GM21717 (cell line): ENCODE measurements at regions not wholly inside any gene's neighbourhood (a gene's known extent, or its start where the extent isn't known, plus 50 kb on each side); places are given as distances from the start of the nearest gene placed in this dataset.
"Not testable (repeated sequence)": the region's sequence is repeated elsewhere in the genome, so short reads cannot be mapped to it uniquely, and the experiment has no call there.

Experiments used
- ATAC-seq: cut with Tn5 transposase; IDR thresholded peaks from one replicate; pipeline ENCODE4 v1.9.1; 2021; ENCODE audit warnings: mild to moderate bottlenecking, moderate library complexity; ENCODE audit not compliant: unreplicated experiment

DNA sequence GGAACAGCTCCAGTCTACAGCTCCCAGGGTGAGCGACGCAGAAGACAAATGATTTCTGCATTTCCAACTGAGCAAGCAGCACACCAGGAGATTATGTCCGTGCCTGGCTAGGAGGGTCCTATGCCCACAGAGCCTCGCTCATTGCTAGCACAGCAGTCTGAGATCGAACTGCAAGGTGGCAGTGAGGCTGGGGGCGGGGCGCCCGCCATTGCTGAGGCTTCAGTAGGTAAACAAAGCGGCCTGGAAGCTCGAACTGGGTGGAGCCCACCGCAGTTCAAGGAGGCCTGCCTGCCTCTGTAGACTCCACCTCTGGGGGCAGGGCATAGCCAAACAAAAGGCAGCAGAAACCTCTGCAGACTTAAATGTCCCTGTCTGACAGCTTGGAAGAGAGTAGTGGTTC is 198.0 kb upstream of the DIAPH2 start:
- not testable (repeated sequence) for ATAC-seq

DNA sequence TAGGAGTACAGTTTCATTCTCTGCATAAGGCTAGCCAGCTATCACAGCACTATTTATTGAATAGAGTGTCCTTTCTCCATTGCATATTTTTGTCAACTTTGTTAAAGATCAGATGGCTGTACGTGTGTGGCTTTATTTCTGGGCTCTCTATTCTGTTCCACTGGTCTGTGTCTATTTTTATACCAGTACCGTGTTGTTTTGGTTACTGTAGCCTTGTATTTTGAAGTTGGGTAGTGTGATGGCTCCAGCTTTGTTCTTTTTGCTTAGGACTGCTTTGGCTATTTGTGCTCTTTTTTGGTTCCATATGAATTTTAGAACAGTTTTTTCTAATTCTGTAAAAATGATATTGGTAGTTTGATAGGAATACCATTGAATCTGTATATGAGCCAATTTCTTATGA is 182.1 kb upstream of the DIAPH2 start:
- no peak for ATAC-seq

DNA sequence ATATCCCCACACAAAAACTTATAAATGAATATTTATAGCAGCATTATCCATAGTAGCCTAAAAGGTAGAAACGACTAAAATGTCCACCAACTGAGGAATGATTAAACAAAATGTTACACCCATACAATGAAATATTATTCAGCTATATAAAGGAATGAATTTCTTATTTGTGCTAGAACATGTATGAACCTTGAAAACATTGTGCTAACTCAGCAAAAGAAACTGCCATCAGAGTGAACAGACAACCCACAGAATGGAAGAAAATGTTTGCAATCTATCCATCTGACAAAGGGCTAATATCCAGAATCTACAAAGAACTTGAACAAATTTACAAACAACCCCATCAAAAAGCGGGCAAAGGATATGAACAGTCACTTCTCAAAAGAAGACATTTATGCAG is 155.3 kb upstream of the DIAPH2 start:
- not testable (repeated sequence) for ATAC-seq

DNA sequence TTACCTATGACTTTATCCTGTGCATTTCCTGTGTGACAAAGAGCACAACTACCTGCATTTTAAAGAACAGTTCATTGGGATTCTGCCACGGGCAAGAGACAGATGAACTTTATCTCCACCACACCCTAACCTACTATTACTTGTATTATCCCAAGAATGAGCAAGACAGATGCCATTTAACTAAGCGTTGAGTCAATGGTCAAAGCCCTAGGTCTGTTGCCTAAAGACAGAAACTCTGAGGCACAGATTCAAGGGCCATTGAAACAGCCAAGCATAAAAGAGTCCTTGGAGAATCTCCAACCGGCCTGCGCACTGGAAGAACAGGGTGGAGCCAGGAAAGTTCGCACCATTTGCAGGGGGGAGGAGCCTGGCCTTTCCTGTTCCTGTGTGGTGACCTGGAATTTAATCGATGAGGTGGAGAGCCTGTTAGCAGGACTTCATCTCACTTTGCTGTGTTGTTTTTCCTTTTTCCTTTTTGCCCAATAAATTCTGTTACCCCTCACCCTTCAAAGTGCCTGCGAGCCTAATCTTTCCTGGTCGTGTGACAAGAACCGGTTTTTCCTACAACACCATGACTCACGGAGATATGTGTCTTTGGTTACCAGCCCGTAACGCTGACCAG is 146.4 kb upstream of the DIAPH2 start:
- ATAC-seq, result no peak

DNA sequence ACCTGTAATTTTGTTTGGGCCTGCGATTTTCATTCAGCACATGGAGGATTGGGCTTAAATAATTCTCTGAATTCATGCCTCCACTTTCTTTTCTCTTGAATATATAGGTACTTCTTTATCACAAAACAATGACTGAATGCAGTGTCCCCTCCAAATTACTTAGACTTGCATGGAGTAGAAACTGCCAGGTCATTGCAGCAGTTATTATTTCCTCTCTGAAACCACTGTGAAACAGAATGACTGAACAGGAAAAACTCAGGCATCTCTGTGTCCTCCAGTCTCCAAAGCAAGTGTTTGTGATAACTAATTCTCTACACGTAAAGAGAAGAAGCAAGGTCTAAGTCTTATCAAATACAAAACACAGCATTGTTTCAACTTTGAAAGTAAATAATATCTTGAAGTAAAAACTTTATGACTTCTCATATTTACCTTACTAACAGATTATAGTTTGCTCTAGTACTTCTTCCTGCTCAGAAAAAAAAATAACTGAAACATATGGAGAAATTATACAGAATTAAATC is 144.5 kb upstream of the DIAPH2 start:
- no peak for ATAC-seq

DNA sequence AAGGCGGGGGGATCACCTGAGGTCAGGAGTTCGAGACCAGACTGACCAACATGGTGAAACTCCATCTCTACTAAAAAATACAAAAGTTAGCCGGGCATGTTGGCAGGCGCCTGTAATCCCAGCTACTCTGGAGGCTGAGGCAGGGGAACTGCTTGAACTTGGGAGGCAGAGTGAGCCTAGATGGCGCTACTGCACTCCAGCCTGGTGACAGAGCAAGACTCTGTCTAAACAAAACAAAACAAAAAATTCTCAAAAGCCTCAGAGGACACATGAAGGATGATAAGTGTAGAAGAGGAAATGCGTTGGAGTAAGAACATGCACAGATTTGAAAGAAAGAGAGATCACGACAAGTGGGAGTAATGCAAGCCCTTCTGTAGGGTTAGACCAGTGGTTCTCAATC is 138.4 kb upstream of the DIAPH2 start:
- not testable (repeated sequence) for ATAC-seq

DNA sequence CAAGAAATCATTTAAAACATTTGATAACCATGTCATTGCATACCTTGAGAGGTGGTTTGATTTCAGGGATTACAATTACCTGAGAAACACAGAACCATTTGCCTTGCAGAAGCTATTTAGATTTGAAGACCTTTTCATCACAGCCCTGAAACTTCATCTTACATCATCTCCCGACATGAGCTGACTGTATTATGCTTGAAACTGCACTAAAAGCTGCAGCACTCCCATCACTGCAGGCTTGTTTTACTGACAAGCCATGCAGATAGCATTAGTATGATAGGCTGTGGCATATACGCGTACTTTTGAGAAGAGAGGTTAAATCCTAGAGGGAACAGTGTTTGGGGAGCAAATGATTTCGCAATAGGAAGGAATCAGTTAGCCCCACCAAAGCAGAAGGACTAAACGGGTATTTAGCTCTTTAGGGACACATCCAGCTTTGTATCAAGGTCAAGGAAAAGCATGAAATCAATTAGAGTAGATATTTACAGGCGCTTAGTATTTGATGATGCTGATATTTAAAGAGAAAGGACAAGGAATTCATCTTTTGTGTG is 133.2 kb upstream of the DIAPH2 start:
- no peak for ATAC-seq

DNA sequence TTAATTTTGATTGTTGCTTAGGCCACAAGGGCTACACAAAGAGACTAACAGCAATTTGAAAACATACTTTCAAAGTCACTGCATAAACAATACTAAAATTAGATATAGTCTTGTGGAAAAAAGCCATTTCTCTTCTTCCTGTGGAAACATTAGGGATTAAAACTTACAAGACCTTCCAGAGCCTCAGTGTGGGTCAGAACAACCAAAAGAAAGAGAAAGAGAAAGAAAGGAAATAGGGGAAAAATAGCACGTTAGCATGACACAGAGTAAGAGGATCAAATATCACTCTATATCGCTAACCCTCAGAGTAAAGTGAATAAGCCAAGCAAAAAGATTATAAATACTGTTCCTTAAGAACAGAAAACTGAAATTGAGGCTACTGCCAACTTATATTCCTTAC is 127.8 kb upstream of the DIAPH2 start:
- no peak for ATAC-seq

DNA sequence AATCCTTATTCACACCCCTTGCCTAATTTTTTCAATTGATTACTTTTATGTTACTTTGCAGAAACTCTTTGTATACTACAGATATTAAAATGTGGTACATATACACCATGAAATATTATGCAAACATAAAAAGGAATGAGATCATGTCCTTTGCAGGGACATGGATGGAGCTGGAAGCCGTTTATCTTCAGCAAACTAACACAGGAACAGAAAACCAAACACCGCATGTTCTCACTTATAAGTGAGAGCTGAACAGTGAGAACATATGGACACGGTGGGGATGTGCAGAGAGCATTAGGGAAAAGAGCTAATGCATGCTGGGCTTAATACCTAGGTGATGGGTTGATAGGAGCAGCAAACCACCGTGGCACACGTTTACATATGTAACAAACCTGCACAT is 123.5 kb upstream of the DIAPH2 start:
- not testable (repeated sequence) for ATAC-seq

DNA sequence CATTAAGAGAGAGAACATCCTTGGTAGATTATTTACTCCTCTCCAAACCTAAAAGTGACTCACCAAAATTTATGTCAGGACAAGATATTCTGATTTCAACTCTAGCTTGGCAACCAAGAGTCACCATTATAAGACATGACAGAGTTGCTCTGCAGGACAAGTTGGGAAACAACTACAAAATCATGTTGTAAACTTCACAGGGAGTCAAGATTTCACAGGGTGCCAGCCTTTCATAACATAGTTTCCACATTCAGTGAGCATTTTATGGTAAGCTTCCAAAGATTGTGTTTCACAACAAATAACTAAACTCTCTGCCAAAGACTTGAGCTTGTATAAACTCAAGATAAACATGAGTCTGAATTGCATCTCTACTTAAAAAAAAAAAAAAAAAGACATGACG is 121.0 kb upstream of the DIAPH2 start:
- ATAC-seq, result no peak

DNA sequence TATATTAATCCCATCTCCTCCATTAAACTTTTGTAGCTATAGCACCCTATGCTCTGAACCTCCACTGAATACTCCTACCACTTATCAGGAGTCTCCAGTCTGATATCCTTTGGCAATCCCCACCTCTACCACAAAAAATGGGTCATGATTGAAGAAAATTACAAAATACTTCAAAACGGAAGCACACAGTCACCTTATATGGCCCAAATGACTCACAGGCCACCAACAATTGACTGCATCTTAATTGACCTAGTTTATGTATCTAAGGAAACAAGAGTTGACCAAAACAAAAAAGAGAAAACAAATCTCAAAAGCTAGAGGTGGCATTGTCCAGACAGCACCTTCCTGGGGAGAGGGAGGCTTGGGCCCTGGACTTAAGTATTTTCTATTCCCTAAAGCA is 120.0 kb upstream of the DIAPH2 start:
- no peak for ATAC-seq

DNA sequence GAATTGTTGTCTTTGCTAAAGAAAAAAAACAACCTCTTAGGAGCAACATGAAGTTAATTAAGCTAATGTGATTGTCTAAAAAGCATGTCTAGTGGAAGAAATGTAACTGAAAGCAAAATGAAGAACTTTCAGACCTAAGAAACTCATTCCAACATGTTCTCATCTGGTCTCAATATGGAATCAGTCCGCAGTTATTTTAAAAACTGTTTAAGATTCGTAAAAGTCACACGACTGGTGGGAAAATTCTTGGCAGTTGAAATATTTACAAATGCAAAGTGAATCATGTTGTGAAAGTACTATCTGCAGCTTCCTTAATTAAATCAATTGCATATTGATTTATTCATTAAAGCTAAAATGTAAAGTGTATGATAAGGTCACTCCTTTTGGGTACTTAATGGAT is 117.8 kb upstream of the DIAPH2 start:
- ATAC-seq, result no peak

DNA sequence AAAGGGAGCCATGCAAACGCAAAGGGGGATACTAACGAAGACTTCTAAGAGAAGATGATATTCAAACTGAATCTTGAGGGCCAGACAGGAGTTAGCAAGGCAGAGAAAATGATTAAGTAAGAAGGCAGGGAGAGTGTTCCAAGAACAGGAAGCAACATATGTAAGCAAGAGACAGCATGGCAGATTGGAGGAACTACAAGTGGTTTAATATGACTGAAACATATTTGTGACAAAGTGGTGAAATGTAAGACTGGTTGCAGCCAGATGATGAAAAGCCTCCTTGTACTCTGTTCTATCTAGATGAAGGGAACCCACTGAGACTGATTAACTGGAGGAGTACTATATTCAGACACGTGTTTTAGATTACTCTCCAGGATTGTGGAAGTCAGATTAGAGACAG is 116.6 kb upstream of the DIAPH2 start:
- no peak for ATAC-seq

DNA sequence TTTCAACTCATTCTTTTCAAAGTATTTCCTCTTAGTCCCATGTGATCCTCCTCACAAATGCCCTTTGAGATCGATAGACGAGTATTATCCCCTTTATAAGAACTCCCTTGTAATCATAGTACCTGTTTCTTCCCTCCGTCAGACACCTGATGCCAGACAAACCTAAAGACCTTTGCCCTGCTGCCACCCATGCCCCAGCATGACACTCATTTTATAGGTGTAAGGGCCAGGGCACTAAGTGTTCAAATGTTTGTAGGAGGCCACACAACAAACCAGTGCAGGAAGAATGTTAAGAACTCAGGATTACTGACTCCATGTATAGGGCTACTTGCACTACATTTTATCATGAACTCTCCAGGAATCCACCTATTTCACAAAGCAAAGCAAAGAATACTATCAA is 115.6 kb upstream of the DIAPH2 start:
- no peak for ATAC-seq

DNA sequence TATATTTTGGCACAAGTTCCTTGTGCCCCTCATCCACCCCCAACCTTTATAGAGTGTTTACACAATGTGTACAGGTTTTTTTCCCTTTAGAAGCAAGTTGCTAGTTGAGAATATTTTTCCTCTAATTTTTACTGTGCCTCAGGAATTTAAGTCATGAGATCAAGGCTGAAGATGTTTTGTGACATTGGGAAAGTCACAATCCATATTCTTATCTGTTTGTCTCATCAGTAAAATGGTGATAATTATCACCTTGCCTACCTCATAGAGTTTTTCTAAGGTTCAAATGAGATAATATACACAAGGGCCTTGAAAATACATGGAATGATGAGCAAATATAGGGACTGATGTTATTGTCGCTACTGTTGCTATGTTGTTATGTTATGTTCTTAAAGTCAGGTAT is 109.6 kb upstream of the DIAPH2 start:
- no peak for ATAC-seq

DNA sequence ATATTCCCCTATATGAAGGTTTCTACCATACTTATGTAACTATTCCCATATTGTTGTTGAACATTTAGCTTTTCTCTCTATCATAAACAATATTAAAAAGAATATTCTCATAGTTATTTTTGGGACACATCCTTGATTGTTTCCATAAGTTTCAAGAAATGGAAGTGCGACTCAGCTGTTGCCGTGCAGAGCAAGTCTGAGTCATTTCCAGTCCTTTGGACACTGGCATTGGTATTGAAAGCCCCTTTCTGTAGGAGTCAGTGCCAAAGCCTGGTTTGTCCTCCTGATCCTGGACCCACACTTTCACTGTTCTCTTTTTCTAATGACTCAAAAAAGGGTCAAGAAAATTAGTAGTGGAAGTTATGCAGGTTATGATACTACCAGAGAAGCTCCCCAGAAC is 108.3 kb upstream of the DIAPH2 start:
- ATAC-seq, result no peak

DNA sequence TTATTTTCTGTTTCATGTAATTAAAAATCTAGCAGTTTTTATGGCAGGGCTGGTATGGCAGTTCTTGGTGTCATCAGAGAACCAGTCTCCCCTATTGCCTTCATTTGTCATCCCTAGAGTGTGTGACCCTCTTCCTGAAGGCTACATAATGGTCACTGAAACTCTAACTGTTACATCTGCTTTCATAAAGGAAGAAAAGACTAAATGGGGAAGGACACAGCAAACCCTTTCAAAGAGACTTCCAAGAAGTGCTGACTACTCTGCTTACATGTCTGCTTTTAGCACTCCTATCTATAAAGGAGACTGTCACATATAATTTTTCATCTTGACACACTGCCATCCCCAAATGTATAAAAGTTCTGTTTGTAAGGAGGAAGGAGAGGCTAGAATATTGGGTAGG is 105.9 kb upstream of the DIAPH2 start:
- no peak for ATAC-seq

DNA sequence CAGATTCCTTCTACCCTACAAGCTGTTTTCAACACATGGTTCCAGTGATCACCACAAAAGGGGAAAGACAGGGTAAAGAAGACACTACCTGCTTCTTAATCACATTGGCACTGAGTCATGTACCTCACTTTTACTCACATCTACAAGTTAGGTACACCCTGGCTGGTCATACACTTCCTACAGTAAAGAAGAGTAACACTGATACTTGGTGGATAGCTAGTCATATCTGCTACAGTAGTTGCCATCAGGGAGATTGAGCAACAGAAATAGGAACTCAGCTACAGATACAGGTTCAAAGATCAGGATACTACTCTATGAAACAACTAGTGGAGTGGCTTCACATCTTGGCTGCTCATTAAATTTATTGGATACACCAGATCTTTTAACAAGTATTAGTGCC is 105.4 kb upstream of the DIAPH2 start:
- ATAC-seq, result no peak

DNA sequence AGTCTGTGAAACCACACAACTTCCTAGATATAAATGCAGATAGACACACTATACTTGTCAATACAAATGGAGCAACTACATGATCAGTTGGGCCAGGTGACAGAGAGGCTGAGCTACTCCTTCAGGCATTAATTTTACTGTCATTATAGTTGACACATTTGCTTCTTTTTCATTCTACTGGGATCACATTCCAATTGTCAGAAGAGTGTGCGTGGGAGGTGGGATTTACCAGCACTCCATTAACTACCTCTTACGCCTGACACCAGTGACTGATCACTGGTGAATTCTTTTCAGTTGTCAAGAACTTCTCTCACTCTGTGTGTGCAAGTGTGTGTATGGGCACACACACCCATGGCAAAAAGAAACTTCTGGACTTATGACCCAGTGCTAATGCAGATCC is 94.2 kb upstream of the DIAPH2 start:
- ATAC-seq, result no peak

DNA sequence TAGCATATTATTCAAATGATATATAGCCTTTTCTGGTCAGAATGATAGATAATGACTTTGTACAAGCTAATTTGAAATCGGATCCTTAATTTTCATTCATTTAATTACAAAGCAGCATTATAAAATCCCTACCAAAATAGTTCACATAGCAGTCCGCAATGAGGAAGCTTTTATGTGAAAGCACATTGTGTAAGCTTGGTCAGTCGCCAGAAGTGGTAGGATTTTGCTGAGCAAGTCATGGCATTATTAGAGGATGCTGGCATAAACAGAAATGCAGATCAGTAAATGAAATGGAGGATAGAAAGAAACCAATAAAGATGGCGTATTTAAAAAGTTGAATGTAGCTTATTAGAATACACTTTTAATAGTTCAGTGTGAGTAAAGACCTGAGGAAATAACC is 93.2 kb upstream of the DIAPH2 start:
- ATAC-seq, result no peak

DNA sequence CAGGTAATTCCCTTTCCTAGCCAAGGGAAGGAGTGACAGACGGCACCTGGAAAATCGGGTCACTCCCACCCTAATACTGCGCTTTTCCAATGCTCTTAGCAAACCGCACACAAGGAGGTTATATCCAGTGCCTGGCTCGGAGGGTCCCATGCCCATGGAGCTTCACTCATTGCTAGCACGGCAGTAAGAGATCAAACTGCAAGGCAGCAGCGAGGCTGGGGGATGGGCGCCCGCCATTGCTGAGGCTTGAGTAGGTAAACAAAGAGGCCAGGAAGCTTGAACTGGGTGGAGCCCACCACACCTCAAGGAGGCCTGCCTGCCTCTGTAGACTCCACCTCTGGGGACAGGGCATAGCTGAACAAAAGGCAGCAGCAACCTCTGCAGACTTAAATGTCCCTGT is 86.8 kb upstream of the DIAPH2 start:
- ATAC-seq, result not testable (repeated sequence)

DNA sequence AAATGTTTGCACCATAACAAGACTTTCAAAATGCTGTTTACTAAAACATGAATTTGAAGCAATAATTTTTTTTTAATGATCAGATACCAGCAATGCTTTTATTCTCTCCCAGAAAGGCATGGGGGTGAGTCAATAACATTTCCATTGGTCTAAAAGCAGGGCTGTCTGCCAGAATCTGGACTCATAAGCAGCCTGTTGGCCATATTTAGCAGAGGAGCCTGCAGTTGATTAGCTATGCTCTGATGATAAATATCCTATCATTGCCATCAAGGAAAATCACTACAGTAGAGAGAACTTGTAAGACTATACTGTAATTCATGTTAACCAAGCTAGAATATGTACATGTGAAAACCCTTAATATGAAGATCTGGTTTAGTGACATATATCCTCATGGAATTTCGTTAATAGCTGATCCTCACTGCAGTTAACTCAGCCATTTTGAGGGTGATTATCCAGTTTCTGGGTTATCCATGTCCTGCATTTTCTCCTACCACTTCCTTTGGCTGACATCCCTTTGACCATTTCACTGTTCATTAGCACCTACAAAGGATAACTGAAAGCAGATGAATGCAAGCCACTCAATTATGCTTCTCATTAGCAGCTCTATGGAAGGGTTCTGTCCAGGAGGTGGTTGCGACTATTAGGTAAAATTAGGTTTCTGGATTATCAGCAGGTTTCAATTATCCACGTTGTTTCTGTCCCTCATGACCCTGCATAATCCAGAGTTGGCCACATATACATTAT is 72.9 kb upstream of the DIAPH2 start:
- no peak for ATAC-seq
